BJ (cell line): ENCODE measurements at regions not wholly inside any gene's neighbourhood (a gene's known extent, or its start where the extent isn't known, plus 50 kb on each side); places are given as distances from the start of the nearest gene placed in this dataset.

Experiments used
- CTCF ChIA-PET: fragments of 350-600 bp; formaldehyde crosslinking; extraction: SDS; loops from one replicate; lab custom pipeline; 2021; ENCODE audit warnings: antibody characterized with exemption, inconsistent platforms; lab: Yijun Ruan, JAX
- POLR2A ChIA-PET: fragments of 300-600 bp; sonication (Branson Sonifier 250); formaldehyde crosslinking; extraction: SDS; loops from one replicate; lab custom pipeline; 2021; ENCODE audit warnings: antibody characterized with exemption; lab: Charles Lee
- DNase-seq: peaks from one replicate; pipeline ENCODE4 v3.0.0-alpha.2; 2011; ENCODE audit warnings: low read depth
- H3K27me3 ChIP-seq: 2 replicates; pipeline ENCODE4 v1.6.0; 2011; ENCODE audit warnings: low read length; ENCODE audit not compliant: control insufficient read depth, insufficient read depth
- H3K36me3 ChIP-seq: 2 replicates; pipeline ENCODE4 v1.5.1; 2011; ENCODE audit warnings: low read length; ENCODE audit not compliant: control insufficient read depth, insufficient read depth
- H3K4me3 ChIP-seq: 2 replicates; pipeline ENCODE4 v1.5.1; 2011; ENCODE audit warnings: low read depth, mild to moderate bottlenecking, control low read depth, low read length
- CTCF ChIP-seq: IDR thresholded peaks from 2 replicates; pipeline ENCODE4 v1.5.1; 2011; ENCODE audit warnings: low read depth, mild to moderate bottlenecking, control low read depth, inconsistent platforms, low read length, moderate library complexity; ENCODE audit not compliant: insufficient read depth

DNA sequence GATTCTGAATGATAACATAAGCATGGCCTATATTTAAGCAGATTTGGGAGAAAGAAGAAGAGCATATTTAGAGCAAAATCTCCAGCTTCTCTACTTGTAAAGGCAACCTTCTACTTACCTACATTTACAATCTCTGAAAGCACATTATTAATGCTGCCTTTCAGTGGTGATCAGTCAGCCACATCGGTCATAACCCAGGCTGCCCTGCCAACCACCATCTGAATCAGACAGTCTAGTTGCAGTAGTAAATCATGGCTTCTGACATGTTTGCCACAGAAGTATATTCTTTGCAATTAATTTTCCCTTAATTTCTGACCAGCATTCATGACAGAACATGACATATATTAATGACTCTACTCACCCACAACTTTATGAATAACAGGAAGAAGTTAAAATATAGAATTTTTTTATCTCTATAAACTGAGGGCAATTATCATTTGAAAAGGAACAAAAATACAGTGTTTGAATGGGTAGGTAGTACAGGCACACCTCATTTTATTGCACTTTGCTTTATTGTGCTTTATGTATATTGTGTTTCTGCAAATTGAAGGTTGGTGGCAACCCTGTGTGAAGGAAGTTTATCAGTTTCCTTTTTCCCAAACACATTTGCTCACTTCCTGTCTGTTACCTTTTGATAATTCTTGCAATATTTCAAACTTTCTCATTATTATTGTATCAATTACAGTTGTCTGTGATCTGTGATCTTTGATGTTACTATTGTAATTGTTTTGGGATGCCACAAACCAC lies 531.6 kb upstream of the CHAC2 start:
- H3K36me3 ChIP-seq, result no peaks in the 10 kb centered on the region
- ChIA-PET CTCF (no interaction called here), POLR2A (no interaction called here)
- H3K4me3 ChIP-seq, result no peak overlapping the region
- no peak for DNase-seq
- H3K27me3 ChIP-seq, result no peaks in the 10 kb centered on the region
- no peak for TF ChIP-seq CTCF

- no peak for DNase-seq
- Histone ChIP-seq H3K4me3 (no peak overlapping the region), H3K27me3 (no peaks in the 10 kb centered on the region), H3K36me3 (no peaks in the 10 kb centered on the region)
- CTCF ChIA-PET, result no interaction called here
- POLR2A ChIA-PET, result no interaction called here
- no peak for TF ChIP-seq CTCF
These were observed 533.1 kb upstream of the CHAC2 start for GRCh38 chr2:53234548-53234903.

DNA sequence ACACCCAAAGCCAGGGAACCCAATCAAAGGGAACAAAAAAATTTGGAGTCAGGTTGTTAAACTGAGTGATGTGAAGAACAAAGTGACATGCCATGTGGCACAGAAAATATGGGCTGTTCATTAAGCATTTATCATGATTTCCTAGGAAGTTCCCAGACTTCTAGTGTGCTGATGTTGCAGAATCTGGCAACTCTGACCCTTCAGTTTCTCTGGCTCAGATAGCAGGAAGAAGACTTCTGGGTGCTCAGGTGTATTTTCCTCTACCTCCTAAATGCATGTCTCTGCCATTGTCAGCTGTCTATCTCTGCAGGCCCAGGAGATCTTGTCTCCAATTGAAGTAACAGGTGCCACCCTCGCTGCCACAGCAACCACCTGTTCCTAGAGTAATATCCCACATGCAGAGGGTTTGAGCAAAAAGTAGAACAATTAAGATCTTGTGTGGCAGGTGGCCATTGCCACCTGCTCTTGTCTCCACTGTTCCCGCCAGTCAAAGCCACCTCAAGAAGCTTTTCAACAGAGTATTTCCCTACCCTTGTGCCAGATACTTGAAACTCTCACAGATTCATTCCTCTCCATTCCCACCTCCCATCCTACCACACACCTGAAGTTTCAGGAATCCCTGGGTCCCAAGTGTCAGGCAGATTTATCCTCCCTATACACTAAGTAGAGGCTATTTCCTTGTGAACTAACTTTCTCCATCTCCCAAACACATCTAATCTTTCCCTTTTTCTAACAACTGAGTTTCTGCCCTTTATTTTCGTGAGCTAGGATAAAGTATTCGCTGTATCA lies 533.7 kb upstream of the CHAC2 start:
- CTCF ChIA-PET, result no interaction called here

GRCh38 chr2:53231908-53232307 lies 535.7 kb upstream of the CHAC2 start:
- POLR2A ChIA-PET, result no interaction called here
- Histone ChIP-seq H3K36me3 (no peaks in the 10 kb centered on the region), H3K4me3 (no peak overlapping the region), H3K27me3 (no peaks in the 10 kb centered on the region)
- no peak for DNase-seq
- CTCF ChIA-PET, result no interaction called here
- TF ChIP-seq CTCF, result no peak

More for the DNA sequence above, 533.7 kb upstream of the CHAC2 start:
- Histone ChIP-seq H3K27me3 (no peaks in the 10 kb centered on the region), H3K36me3 (no peaks in the 10 kb centered on the region), H3K4me3 (no peak overlapping the region)
- DNase-seq, result no peak
- TF ChIP-seq CTCF, result no peak
- POLR2A ChIA-PET, result no interaction called here

GRCh38 chr2:53230691-53231090 lies 536.9 kb upstream of the CHAC2 start:
- no peak for TF ChIP-seq CTCF
- POLR2A ChIA-PET, result no interaction called here

More at GRCh38 chr2:53230691-53231090, 536.9 kb upstream of the CHAC2 start:
- Histone ChIP-seq H3K27me3 (no peaks in the 10 kb centered on the region), H3K36me3 (no peaks in the 10 kb centered on the region), H3K4me3 (no peak overlapping the region)
- no peak for DNase-seq
- CTCF ChIA-PET, result no interaction called here
